ENCODE measurements at regions not wholly inside any gene's neighbourhood (a gene's known extent, or its start where the extent isn't known, plus 50 kb on each side); places are given as distances from the start of the nearest gene placed in this dataset.

DNA sequence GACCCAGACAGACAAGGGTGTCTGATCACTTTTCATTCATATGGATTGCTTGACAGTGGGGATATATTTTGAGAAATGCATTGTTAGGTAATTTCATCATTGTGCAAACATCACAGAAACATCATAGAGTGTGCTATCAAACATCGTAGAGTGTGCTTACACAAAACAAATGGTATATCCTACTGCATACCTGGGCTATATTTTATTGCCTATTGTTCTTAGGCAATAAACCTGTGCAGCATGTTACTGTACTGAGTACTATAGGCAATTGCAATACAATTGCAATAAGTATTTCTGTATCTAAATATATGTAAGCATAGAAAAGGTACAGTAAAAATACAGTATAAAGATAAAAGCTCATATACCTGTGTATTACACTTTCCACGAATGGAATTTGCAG lies 319.1 kb downstream of the KIF20B start:
- Mint-ChIP-seq H3K36me3 (ENCODE audit: low read depth) (no peaks in the 10 kb centered on the region), H3K9me3 (peaks cover 3% of the 10 kb centered on the region), H3K4me3 (no peak overlapping the region), H3K4me1 (peaks cover 11% of the 10 kb centered on the region), H3K27me3 (ENCODE audit: insufficient read depth) (no peaks in the 10 kb centered on the region), H3K27ac (no peak overlapping the region)
- no peak for DNase-seq
- Histone ChIP-seq H3K9me3 (ENCODE audit: control insufficient read depth, low read length) (peaks cover 8% of the 10 kb centered on the region), H3K4me1 (ENCODE audit: control insufficient read depth, insufficient read depth, low read length) (no peaks in the 10 kb centered on the region), H3K36me3 (ENCODE audit: control insufficient read depth, insufficient read depth, low read length) (no peaks in the 10 kb centered on the region), H3K9ac (ENCODE audit: extremely low read depth, low read length, poor library complexity, severe bottlenecking) (no peak overlapping the region), H3K4me3 (ENCODE audit: low read length) (no peak overlapping the region), H3K27ac (ENCODE audit: low read depth, low read length) (no peak overlapping the region), H3K27me3 (ENCODE audit: control insufficient read depth, insufficient read depth, low read length, poor library complexity, severe bottlenecking) (no peaks in the 10 kb centered on the region)
- TF ChIP-seq, protein P1, sequence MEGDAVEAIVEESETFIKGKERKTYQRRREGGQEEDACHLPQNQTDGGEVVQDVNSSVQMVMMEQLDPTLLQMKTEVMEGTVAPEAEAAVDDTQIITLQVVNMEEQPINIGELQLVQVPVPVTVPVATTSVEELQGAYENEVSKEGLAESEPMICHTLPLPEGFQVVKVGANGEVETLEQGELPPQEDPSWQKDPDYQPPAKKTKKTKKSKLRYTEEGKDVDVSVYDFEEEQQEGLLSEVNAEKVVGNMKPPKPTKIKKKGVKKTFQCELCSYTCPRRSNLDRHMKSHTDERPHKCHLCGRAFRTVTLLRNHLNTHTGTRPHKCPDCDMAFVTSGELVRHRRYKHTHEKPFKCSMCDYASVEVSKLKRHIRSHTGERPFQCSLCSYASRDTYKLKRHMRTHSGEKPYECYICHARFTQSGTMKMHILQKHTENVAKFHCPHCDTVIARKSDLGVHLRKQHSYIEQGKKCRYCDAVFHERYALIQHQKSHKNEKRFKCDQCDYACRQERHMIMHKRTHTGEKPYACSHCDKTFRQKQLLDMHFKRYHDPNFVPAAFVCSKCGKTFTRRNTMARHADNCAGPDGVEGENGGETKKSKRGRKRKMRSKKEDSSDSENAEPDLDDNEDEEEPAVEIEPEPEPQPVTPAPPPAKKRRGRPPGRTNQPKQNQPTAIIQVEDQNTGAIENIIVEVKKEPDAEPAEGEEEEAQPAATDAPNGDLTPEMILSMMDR (conservative IDR thresholded peaks at IDR 0.05), result no peak
- 85 to 100% methylated on average over 1 of the region's 2 CpGs for WGBS, 2 experiments (ENCODE audit: insufficient coverage in 1 of 2, insufficient read length in 1 of 2)

DNA sequence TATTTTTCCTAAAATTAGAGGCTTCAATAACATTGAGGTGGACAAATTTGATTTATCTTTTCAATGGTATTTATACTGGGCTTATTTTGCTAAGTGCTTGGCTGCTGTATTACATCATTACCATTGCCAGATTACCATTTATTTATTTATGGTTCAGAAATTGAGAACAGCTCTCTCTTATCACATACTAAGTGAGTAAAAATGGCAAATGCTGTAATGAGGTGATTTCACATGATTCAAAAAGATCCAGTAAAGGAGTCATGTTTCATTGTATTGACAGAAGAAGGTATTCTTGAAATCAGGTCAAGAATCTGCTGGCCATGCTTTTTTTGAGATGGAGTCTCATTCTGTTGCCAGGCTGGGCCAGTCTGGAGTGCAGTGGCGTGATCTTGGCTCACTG lies 322.6 kb downstream of the KIF20B start:
- H3K4me1 ChIP-seq (ENCODE audit: control insufficient read depth, insufficient read depth, low read length), result no peaks in the 10 kb centered on the region
- Mint-ChIP-seq H3K9me3 (peaks cover 17% of the 10 kb centered on the region), H3K27ac (no peak overlapping the region), H3K27me3 (ENCODE audit: insufficient read depth) (no peaks in the 10 kb centered on the region), H3K36me3 (ENCODE audit: low read depth) (no peaks in the 10 kb centered on the region), H3K4me3 (no peak overlapping the region), H3K4me1 (peaks cover 11% of the 10 kb centered on the region)
- H3K27me3 ChIP-seq (ENCODE audit: control insufficient read depth, insufficient read depth, low read length, poor library complexity, severe bottlenecking), result no peaks in the 10 kb centered on the region
- TF ChIP-seq, protein P1 (conservative IDR thresholded peaks at IDR 0.05), result no peak
- no peak overlapping the region for H3K9ac ChIP-seq (ENCODE audit: extremely low read depth, low read length, poor library complexity, severe bottlenecking)
- no peak for DNase-seq
- H3K27ac ChIP-seq (ENCODE audit: low read depth, low read length), result no peak overlapping the region
- WGBS, 2 experiments (ENCODE audit: insufficient coverage in 1 of 2, insufficient read length in 1 of 2), result 86 to 95% methylated on average over 1 of the region's 1 CpG
- peaks cover 33% of the 10 kb centered on the region for H3K9me3 ChIP-seq (ENCODE audit: control insufficient read depth, low read length)
- no peaks in the 10 kb centered on the region for H3K36me3 ChIP-seq (ENCODE audit: control insufficient read depth, insufficient read depth, low read length)
- no peak overlapping the region for H3K4me3 ChIP-seq (ENCODE audit: low read length)

DNA sequence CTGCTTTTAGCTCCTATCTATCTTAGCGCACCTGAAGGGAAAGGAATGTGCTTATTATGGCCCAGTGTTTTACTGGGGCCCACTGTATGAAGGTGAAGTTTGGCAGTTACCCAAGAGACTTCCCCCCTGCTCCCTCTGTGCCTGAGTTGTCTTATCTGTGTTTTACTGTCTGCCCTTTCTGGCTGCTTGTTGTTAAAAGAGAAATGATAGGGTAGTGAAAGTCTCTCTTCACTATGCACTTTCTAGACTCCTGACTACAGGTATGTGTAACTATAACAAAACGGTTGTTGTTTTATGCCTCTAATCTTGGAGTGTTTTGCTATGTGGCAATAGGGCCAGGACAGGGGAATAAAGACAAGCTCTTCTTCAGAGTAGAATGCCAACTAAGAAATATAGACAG lies 326.9 kb downstream of the KIF20B start:
- Histone ChIP-seq H3K27me3 (ENCODE audit: control insufficient read depth, insufficient read depth, low read length, poor library complexity, severe bottlenecking) (no peaks in the 10 kb centered on the region), H3K9ac (ENCODE audit: extremely low read depth, low read length, poor library complexity, severe bottlenecking) (no peak overlapping the region), H3K36me3 (ENCODE audit: control insufficient read depth, insufficient read depth, low read length) (no peaks in the 10 kb centered on the region), H3K9me3 (ENCODE audit: control insufficient read depth, low read length) (peaks cover 42% of the 10 kb centered on the region), H3K4me3 (ENCODE audit: low read length) (no peak overlapping the region), H3K27ac (ENCODE audit: low read depth, low read length) (no peak overlapping the region), H3K4me1 (ENCODE audit: control insufficient read depth, insufficient read depth, low read length) (no peaks in the 10 kb centered on the region)
- Mint-ChIP-seq H3K9me3 (peaks cover 25% of the 10 kb centered on the region), H3K27ac (no peak overlapping the region), H3K4me1 (peaks cover 5% of the 10 kb centered on the region), H3K27me3 (ENCODE audit: insufficient read depth) (no peaks in the 10 kb centered on the region), H3K36me3 (ENCODE audit: low read depth) (no peaks in the 10 kb centered on the region), H3K4me3 (no peak overlapping the region)
- WGBS, 2 experiments (ENCODE audit: insufficient coverage in 1 of 2, insufficient read length in 1 of 2), result 87% methylated on average over 2 of the region's 2 CpGs; no CpG with 5 or more reads in 1 of the 2 experiments
- no peak for DNase-seq
- TF ChIP-seq, protein P1 (conservative IDR thresholded peaks at IDR 0.05), result no peak
